ENCODE measurements at regions not wholly inside any gene's neighbourhood (a gene's known extent, or its start where the extent isn't known, plus 50 kb on each side); places are given as distances from the start of the nearest gene placed in this dataset.

DNA sequence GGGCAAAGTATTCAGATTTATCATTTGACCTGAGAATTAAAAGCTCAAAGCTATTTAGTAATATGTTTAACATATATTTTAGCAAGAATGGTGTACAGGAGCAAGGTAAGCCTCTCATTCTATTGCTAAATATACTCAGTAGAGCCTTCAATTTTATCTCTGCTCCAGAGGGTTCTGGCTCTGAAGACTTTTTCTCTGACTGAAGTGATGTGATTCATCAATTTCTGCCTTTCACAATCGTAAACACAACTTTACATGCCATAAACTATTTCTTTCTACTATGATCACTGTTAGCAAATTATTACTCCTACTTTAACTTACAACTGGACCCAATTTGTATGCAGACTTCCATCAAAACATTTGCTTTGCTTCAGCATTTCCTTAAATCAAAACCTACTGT, 315.0 kb upstream of the NDST4 start:
- TF ChIP-seq, protein P1, sequence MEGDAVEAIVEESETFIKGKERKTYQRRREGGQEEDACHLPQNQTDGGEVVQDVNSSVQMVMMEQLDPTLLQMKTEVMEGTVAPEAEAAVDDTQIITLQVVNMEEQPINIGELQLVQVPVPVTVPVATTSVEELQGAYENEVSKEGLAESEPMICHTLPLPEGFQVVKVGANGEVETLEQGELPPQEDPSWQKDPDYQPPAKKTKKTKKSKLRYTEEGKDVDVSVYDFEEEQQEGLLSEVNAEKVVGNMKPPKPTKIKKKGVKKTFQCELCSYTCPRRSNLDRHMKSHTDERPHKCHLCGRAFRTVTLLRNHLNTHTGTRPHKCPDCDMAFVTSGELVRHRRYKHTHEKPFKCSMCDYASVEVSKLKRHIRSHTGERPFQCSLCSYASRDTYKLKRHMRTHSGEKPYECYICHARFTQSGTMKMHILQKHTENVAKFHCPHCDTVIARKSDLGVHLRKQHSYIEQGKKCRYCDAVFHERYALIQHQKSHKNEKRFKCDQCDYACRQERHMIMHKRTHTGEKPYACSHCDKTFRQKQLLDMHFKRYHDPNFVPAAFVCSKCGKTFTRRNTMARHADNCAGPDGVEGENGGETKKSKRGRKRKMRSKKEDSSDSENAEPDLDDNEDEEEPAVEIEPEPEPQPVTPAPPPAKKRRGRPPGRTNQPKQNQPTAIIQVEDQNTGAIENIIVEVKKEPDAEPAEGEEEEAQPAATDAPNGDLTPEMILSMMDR (IDR thresholded peaks at IDR 0.05): no peak
- TF ChIP-seq POLR2A (IDR thresholded peaks at IDR 0.05) (no peak), POLR2AphosphoS5 (IDR thresholded peaks at IDR 0.05; ENCODE audit: insufficient read depth in 1 of 2, low read depth in 1 of 2) (no peak)

Data from vagina (tissue), 2 donors.